Prostate gland (tissue), 2 donors: ENCODE measurements at regions not wholly inside any gene's neighbourhood (a gene's known extent, or its start where the extent isn't known, plus 50 kb on each side); places are given as distances from the start of the nearest gene placed in this dataset.

Experiments
- CTCF ChIP-seq, 4 experiments: fragments of 200-600 bp in 2 of 4; fragments of 450-650 bp in 2 of 4; sonication (generic) in 2 of 4; IDR thresholded peaks; 1 replicate in 3 of 4; 2 replicates in 1 of 4; pipeline ENCODE4 v1.5.1; 2016 to 2019; ENCODE audit warnings: antibody characterized with exemption in 4 of 4, mild to moderate bottlenecking in 2 of 4, moderate library complexity in 2 of 4
- POLR2A ChIP-seq: fragments of 450-650 bp; IDR thresholded peaks from one replicate; pipeline ENCODE4 v1.6.1; 2016; ENCODE audit warnings: antibody characterized with exemption, mild to moderate bottlenecking
- POLR2AphosphoS5 ChIP-seq: sonication (generic); formaldehyde crosslinking; IDR thresholded peaks from one replicate; pipeline ENCODE4 v1.6.1; 2017; ENCODE audit warnings: antibody characterized with exemption

GRCh38 chr9:118961857-118962256 is 407.4 kb downstream of the BRINP1 start:
- TF ChIP-seq CTCF (IDR thresholded peaks at IDR 0.05) (no peak), POLR2A (no peak), POLR2AphosphoS5 (no peak)
